C4-2B (cell line): ENCODE measurements at regions not wholly inside any gene's neighbourhood (a gene's known extent, or its start where the extent isn't known, plus 50 kb on each side); places are given as distances from the start of the nearest gene placed in this dataset.

Experiments
- H3K27ac ChIP-seq: fragments of 450-650 bp; 2 replicates; pipeline ENCODE4 v1.5.1; 2017
- CTCF ChIP-seq: fragments of 450-650 bp; conservative IDR thresholded peaks from 2 replicates; pipeline ENCODE4 v1.5.1; 2017; ENCODE audit warnings: mild to moderate bottlenecking
- ZFX ChIP-seq: fragments of 450-650 bp; IDR thresholded peaks from 2 replicates; pipeline ENCODE4 v1.6.1; 2017

- H3K27ac ChIP-seq: no peak overlapping the region
- TF ChIP-seq CTCF (no peak), ZFX (no peak)
These were observed 144.5 kb upstream of the TMEM72 start for GRCh38 chr10:44766631-44767030.

GRCh38 chr10:44769450-44769849 lies 141.7 kb upstream of the TMEM72 start:
- no peak overlapping the region for H3K27ac ChIP-seq
- TF ChIP-seq ZFX (no peak), CTCF (no peak)

GRCh38 chr10:44771233-44771995 lies 139.7 kb upstream of the TMEM72 start:
- no peak overlapping the region for H3K27ac ChIP-seq
- TF ChIP-seq ZFX: no peak
- TF ChIP-seq CTCF: no peak

- TF ChIP-seq ZFX (no peak), CTCF (no peak)
- no peak overlapping the region for H3K27ac ChIP-seq
These were observed 137.6 kb upstream of the TMEM72 start for GRCh38 chr10:44773565-44773964.

GRCh38 chr10:44774676-44775401 lies 136.3 kb upstream of the TMEM72 start:
- TF ChIP-seq CTCF (no peak), ZFX (no peak)
- H3K27ac ChIP-seq: no peak overlapping the region

- TF ChIP-seq CTCF: no peak
- no peak for TF ChIP-seq ZFX
- no peak overlapping the region for H3K27ac ChIP-seq
These were observed 135.8 kb upstream of the TMEM72 start for GRCh38 chr10:44775402-44775741.

- H3K27ac ChIP-seq: no peak overlapping the region
- no peak for TF ChIP-seq ZFX
- TF ChIP-seq CTCF: no peak
These were observed 135.0 kb upstream of the TMEM72 start for GRCh38 chr10:44776181-44776580.
